ENCODE measurements at regions not wholly inside any gene's neighbourhood (a gene's known extent, or its start where the extent isn't known, plus 50 kb on each side); places are given as distances from the start of the nearest gene placed in this dataset.
A peak's percentile ranks its signal among the peaks of the same experiment; 100 is the strongest.

DNA sequence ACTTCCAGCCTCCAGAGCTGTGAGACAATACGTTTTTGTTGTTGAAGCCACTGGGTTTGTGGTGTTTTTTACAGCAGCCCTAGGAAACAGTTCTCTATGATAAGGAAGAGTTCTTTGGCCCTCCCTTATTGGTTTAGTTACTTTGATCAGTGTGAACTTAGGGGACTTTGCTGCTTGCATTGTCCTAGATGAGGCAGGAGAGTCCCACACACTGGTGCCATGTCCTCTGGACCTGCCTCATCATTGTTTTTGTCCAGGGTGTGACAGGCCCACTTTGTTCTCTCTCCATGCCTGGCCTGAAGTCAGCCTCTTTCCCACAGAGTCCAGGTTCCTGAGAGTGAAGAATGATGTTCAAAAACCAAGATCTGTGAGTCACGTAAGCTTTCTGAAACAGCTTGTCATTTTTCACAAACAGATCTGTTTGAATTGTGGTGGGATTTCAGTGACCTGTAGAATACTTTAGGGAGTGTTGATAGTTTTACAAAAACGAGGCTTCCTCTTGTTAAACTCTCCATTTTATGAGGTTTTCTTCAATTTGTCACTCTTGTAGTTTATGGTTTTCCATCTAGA lies 63.8 kb downstream of the ING1 start:
- H3K9me3 ChIP-seq (ENCODE audit: control insufficient read depth, insufficient read depth, low read length), result peaks cover 6% of the 10 kb centered on the region
- H4K91ac ChIP-seq (ENCODE audit: insufficient read depth, low read depth, low read length), result no peak overlapping the region
- no peak overlapping the region for H2BK20ac ChIP-seq (ENCODE audit: low read depth, low read length)
- no peak overlapping the region; the same call in 1 of the 2 replicates for H3K23ac ChIP-seq (ENCODE audit: low read depth, low read length)
- H3K9ac ChIP-seq (ENCODE audit: low read depth, low read length), result no peak overlapping the region
- peaks cover 18% of the 10 kb centered on the region for H3K27me3 ChIP-seq (ENCODE audit: control insufficient read depth, insufficient read depth, low read length)
- POLR2A ChIA-PET (ENCODE audit: unreplicated experiment), result no interaction called here
- H4K5ac ChIP-seq (ENCODE audit: low read depth, low read length), result no peak overlapping the region
- BruUV-seq (replicated peaks), result no TSS peak
- intact Hi-C loops (cut with micrococcal nuclease), result no loop called here
- H3K4ac ChIP-seq (ENCODE audit: low read depth, low read length), result no peak overlapping the region
- no peak overlapping the region for H3K27ac ChIP-seq (ENCODE audit: insufficient read depth, low read length)
- H2BK5ac ChIP-seq (ENCODE audit: low read depth, low read length, poor library complexity, severe bottlenecking), result no peak overlapping the region
- no peaks in the 10 kb centered on the region for H3K9me1 ChIP-seq (ENCODE audit: insufficient read depth, low read length)
- TF ChIP-seq CEBPB (IDR thresholded peaks at IDR 0.05; ENCODE audit: low read depth, low read length) (no peak), SMC3 (IDR thresholded peaks at IDR 0.05; ENCODE audit: low read depth, low read length) (no peak), BHLHE40 (IDR thresholded peaks at IDR 0.05; ENCODE audit: low read depth, low read length) (no peak), CHD1 (IDR thresholded peaks at IDR 0.05; ENCODE audit: low read depth, low read length) (no peak), NFE2L2 (IDR thresholded peaks at IDR 0.05; ENCODE audit: low read depth, low read length) (no peak), MAFK (IDR thresholded peaks at IDR 0.05; ENCODE audit: low read depth, low read length) (no peak), RCOR1 (IDR thresholded peaks at IDR 0.05; ENCODE audit: insufficient replicate concordance, low read length) (no peak), RAD21 (IDR thresholded peaks at IDR 0.05; ENCODE audit: low read length) (no peak), FOS (IDR thresholded peaks at IDR 0.05; ENCODE audit: low read depth, low read length) (no peak)
- TF ChIP-seq, protein P1, sequence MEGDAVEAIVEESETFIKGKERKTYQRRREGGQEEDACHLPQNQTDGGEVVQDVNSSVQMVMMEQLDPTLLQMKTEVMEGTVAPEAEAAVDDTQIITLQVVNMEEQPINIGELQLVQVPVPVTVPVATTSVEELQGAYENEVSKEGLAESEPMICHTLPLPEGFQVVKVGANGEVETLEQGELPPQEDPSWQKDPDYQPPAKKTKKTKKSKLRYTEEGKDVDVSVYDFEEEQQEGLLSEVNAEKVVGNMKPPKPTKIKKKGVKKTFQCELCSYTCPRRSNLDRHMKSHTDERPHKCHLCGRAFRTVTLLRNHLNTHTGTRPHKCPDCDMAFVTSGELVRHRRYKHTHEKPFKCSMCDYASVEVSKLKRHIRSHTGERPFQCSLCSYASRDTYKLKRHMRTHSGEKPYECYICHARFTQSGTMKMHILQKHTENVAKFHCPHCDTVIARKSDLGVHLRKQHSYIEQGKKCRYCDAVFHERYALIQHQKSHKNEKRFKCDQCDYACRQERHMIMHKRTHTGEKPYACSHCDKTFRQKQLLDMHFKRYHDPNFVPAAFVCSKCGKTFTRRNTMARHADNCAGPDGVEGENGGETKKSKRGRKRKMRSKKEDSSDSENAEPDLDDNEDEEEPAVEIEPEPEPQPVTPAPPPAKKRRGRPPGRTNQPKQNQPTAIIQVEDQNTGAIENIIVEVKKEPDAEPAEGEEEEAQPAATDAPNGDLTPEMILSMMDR (conservative IDR thresholded peaks at IDR 0.05; ENCODE audit: low read depth, low read length), result no peak
- peak; percentile 49; the same call in 1 of the 2 replicates for ATAC-seq (ENCODE audit: low read depth)
- H4K20me1 ChIP-seq (ENCODE audit: insufficient read depth, low read length), result no peaks in the 10 kb centered on the region
- dilution Hi-C loops (cut with HindIII; ENCODE audit: low sequenced_read_pairs, unreplicated experiment), result no loop called here
- in situ Hi-C loops (cut with MboI; ENCODE audit: low sequenced_read_pairs), result no loop called here
- no peaks in the 10 kb centered on the region for H3K79me1 ChIP-seq (ENCODE audit: low read depth in 1 of 2, low read length in 2 of 2)
- no peak overlapping the region for H4K8ac ChIP-seq (ENCODE audit: low read depth in 2 of 2, low read length in 2 of 2)
- no peak overlapping the region for H3K56ac ChIP-seq (ENCODE audit: extremely low read depth, insufficient read depth, low read length)
- H3K36me3 ChIP-seq (ENCODE audit: control insufficient read depth, insufficient read depth, low read length), result no peaks in the 10 kb centered on the region
- H2AFZ ChIP-seq (replicated peaks; ENCODE audit: low read length, poor library complexity), result no peak overlapping the region
- CTCF ChIA-PET, result no interaction called here
- H2BK120ac ChIP-seq (ENCODE audit: low read depth, low read length), result no peak overlapping the region
- no peak overlapping the region for H2AK9ac ChIP-seq (replicated peaks; ENCODE audit: low read depth, low read length, poor library complexity)
- no peak overlapping the region for H2AK5ac ChIP-seq (ENCODE audit: low read depth, low read length)
- H3K4me1 ChIP-seq (ENCODE audit: control insufficient read depth, insufficient read depth, low read length), result no peaks in the 10 kb centered on the region; the same call in 1 of the 2 replicates
- peak; percentile 66 for DNase-seq
- no peak overlapping the region for H3K14ac ChIP-seq (replicated peaks; ENCODE audit: low read depth, low read length)
- H3K18ac ChIP-seq (ENCODE audit: low read depth, low read length), result no peak overlapping the region
- no peak overlapping the region for H3K4me2 ChIP-seq (ENCODE audit: low read depth, low read length)
- H2BK15ac ChIP-seq (ENCODE audit: low read depth, low read length), result no peak overlapping the region
- H3K4me3 ChIP-seq (ENCODE audit: insufficient read depth, low read depth, low read length), result no peak overlapping the region
- no CpG with 5 or more reads among the region's 3 CpGs for WGBS, 2 experiments (ENCODE audit: extremely low coverage in 2 of 2, insufficient read length in 1 of 2)
